ENCODE measurements at regions not wholly inside any gene's neighbourhood (a gene's known extent, or its start where the extent isn't known, plus 50 kb on each side); places are given as distances from the start of the nearest gene placed in this dataset.

- DNase-seq (no peak), ATAC-seq (ENCODE audit: low read depth) (no peak)
- no peak overlapping the region for H2BK15ac ChIP-seq (ENCODE audit: low read depth, low read length)
- H4K20me1 ChIP-seq (ENCODE audit: insufficient read depth, low read length): no peaks in the 10 kb centered on the region
- no peak overlapping the region for H3K27ac ChIP-seq (ENCODE audit: insufficient read depth, low read length)
- in situ Hi-C loops (cut with MboI; ENCODE audit: low sequenced_read_pairs): no loop called here
- H3K4me3 ChIP-seq (ENCODE audit: insufficient read depth, low read depth, low read length): no peak overlapping the region
- no peak overlapping the region for H4K5ac ChIP-seq (ENCODE audit: low read depth, low read length)
- no peak overlapping the region for H3K23ac ChIP-seq (ENCODE audit: low read depth, low read length)
- H2AFZ ChIP-seq (replicated peaks; ENCODE audit: low read length, poor library complexity): no peak overlapping the region
- H3K18ac ChIP-seq (ENCODE audit: low read depth, low read length): no peak overlapping the region
- H3K36me3 ChIP-seq (ENCODE audit: control insufficient read depth, insufficient read depth, low read length): no peaks in the 10 kb centered on the region
- no peak overlapping the region for H3K4me2 ChIP-seq (ENCODE audit: low read depth, low read length)
- H2BK20ac ChIP-seq (ENCODE audit: low read depth, low read length): no peak overlapping the region
- POLR2A ChIA-PET (ENCODE audit: unreplicated experiment): no interaction called here
- H3K9me3 ChIP-seq (ENCODE audit: control insufficient read depth, insufficient read depth, low read length): peaks cover 9% of the 10 kb centered on the region
- H3K9ac ChIP-seq (ENCODE audit: low read depth, low read length): no peak overlapping the region
- H4K91ac ChIP-seq (ENCODE audit: insufficient read depth, low read depth, low read length): no peak overlapping the region
- no peak overlapping the region for H3K56ac ChIP-seq (ENCODE audit: extremely low read depth, insufficient read depth, low read length)
- H2BK120ac ChIP-seq (ENCODE audit: low read depth, low read length): no peak overlapping the region
- H3K14ac ChIP-seq (replicated peaks; ENCODE audit: low read depth, low read length): no peak overlapping the region
- H4K8ac ChIP-seq (ENCODE audit: low read depth in 2 of 2, low read length in 2 of 2): no peak overlapping the region
- H3K4ac ChIP-seq (ENCODE audit: low read depth, low read length): no peak overlapping the region
- CTCF ChIA-PET: no interaction called here
- no peak overlapping the region for H2BK5ac ChIP-seq (ENCODE audit: low read depth, low read length, poor library complexity, severe bottlenecking)
- no peaks in the 10 kb centered on the region for H3K27me3 ChIP-seq (ENCODE audit: control insufficient read depth, insufficient read depth, low read length)
- no TSS peak for BruUV-seq (replicated peaks)
- H3K79me1 ChIP-seq (ENCODE audit: low read depth in 1 of 2, low read length in 2 of 2): no peaks in the 10 kb centered on the region
- H3K4me1 ChIP-seq (ENCODE audit: control insufficient read depth, insufficient read depth, low read length): no peaks in the 10 kb centered on the region
- H2AK5ac ChIP-seq (ENCODE audit: low read depth, low read length): no peak overlapping the region
- intact Hi-C loops (cut with micrococcal nuclease): no loop called here
- no peak overlapping the region for H2AK9ac ChIP-seq (replicated peaks; ENCODE audit: low read depth, low read length, poor library complexity)
- dilution Hi-C loops (cut with HindIII; ENCODE audit: low sequenced_read_pairs, unreplicated experiment): no loop called here
- no peaks in the 10 kb centered on the region for H3K9me1 ChIP-seq (ENCODE audit: insufficient read depth, low read length)
- no peak for TF ChIP-seq SMC3 (IDR thresholded peaks at IDR 0.05; ENCODE audit: low read depth, low read length)
- no peak for TF ChIP-seq FOS (IDR thresholded peaks at IDR 0.05; ENCODE audit: low read depth, low read length)
- no peak for TF ChIP-seq RCOR1 (IDR thresholded peaks at IDR 0.05; ENCODE audit: insufficient replicate concordance, low read length)
- no peak for TF ChIP-seq CEBPB (IDR thresholded peaks at IDR 0.05; ENCODE audit: low read depth, low read length)
- no peak for TF ChIP-seq POLR2A (IDR thresholded peaks at IDR 0.05; ENCODE audit: low read depth, low read length)
- no peak for TF ChIP-seq MXI1 (IDR thresholded peaks at IDR 0.05; ENCODE audit: borderline replicate concordance, low read depth, low read length)
- no peak for TF ChIP-seq BHLHE40 (IDR thresholded peaks at IDR 0.05; ENCODE audit: low read depth, low read length)
- TF ChIP-seq, protein P1, sequence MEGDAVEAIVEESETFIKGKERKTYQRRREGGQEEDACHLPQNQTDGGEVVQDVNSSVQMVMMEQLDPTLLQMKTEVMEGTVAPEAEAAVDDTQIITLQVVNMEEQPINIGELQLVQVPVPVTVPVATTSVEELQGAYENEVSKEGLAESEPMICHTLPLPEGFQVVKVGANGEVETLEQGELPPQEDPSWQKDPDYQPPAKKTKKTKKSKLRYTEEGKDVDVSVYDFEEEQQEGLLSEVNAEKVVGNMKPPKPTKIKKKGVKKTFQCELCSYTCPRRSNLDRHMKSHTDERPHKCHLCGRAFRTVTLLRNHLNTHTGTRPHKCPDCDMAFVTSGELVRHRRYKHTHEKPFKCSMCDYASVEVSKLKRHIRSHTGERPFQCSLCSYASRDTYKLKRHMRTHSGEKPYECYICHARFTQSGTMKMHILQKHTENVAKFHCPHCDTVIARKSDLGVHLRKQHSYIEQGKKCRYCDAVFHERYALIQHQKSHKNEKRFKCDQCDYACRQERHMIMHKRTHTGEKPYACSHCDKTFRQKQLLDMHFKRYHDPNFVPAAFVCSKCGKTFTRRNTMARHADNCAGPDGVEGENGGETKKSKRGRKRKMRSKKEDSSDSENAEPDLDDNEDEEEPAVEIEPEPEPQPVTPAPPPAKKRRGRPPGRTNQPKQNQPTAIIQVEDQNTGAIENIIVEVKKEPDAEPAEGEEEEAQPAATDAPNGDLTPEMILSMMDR (conservative IDR thresholded peaks at IDR 0.05; ENCODE audit: low read depth, low read length): no peak
Measured at GRCh38 chr4:63393544-63393943, 1015.7 kb downstream of the TECRL start.

Measured in IMR-90 (cell line).